IPS-18c (cell line): ENCODE measurements at regions not wholly inside any gene's neighbourhood (a gene's known extent, or its start where the extent isn't known, plus 50 kb on each side); places are given as distances from the start of the nearest gene placed in this dataset.

Experiments
- H3K4me3 ChIP-seq: 2 replicates; pipeline ENCODE4 v1.7.0; 2013; ENCODE audit warnings: low read depth, mild to moderate bottlenecking, low read length, moderate library complexity; ENCODE audit not compliant: insufficient read depth
- H3K9me3 ChIP-seq: one replicate; pipeline ENCODE4 v1.6.1; 2013; ENCODE audit warnings: mild to moderate bottlenecking, low read length, moderate library complexity; ENCODE audit not compliant: control insufficient read depth, insufficient read depth

- Histone ChIP-seq H3K9me3 (peaks cover 5% of the 10 kb centered on the region), H3K4me3 (no peak overlapping the region)
These were observed 1498.5 kb upstream of the TMEM132C start for GRCh38 chr12:126768517-126768916.

DNA sequence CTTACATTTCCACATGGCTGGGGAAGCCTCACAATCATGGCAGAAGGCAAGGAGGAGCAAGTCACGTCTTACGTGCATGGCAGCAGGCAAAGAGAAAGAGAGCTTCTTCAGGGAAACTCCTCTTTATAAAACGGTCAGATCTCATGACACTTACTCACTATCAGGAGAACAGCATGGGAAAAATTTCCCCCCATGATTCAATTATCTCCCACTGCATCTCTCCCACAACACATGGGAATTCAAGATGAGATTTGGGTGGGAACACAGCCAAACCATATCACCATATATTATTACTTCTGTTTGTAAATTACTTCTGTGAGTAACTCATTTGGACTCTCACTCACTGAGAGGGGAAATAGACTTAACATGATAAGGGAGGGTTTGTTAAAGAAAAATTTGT is 1496.8 kb upstream of the TMEM132C start:
- H3K4me3 ChIP-seq: no peak overlapping the region
- H3K9me3 ChIP-seq: peaks cover 5% of the 10 kb centered on the region

DNA sequence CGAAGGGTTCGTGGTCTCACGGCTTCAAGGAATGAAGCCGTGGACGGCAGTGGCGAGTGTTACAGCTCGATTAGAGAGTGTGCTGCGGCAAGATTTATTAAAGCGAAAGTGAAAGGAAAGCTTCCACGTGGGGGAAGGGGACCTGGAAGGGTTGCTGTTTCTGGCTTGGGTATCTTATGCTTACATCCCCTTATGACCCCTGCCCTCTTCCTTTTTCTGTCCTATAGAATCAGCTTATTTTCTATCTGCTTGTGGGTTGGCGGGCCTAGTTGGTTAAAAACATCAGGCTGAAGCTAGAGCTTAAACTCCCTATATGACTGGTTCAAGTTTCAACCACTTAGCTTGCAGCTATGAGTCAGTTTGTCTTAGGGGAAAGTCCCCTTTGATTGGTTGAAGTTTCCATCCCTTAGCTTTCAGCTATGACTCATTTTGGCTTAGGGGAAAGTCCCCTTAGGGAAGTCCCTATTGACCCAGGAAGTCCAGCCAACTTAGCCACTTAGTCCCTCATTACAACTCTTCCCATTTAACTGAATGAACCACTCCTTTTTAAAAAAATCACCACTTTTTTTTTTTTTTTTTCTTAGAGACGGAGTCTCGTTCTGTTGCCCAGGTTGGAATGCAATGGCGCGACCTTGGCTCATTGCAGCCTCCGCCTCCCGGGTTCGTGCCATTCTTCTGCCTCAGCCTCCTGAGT is 1494.7 kb upstream of the TMEM132C start:
- peaks cover 2% of the 10 kb centered on the region for H3K9me3 ChIP-seq
- H3K4me3 ChIP-seq: no peak overlapping the region

GRCh38 chr12:126773012-126773411 is 1494.0 kb upstream of the TMEM132C start:
- Histone ChIP-seq H3K9me3 (peaks cover 2% of the 10 kb centered on the region), H3K4me3 (no peak overlapping the region)

- H3K4me3 ChIP-seq: no peak overlapping the region
- H3K9me3 ChIP-seq: peaks cover 2% of the 10 kb centered on the region
These were observed 1493.5 kb upstream of the TMEM132C start for GRCh38 chr12:126773491-126773890.

- H3K9me3 ChIP-seq: peaks cover 2% of the 10 kb centered on the region
- H3K4me3 ChIP-seq: no peak overlapping the region
These were observed 1490.8 kb upstream of the TMEM132C start for GRCh38 chr12:126776026-126776655.

DNA sequence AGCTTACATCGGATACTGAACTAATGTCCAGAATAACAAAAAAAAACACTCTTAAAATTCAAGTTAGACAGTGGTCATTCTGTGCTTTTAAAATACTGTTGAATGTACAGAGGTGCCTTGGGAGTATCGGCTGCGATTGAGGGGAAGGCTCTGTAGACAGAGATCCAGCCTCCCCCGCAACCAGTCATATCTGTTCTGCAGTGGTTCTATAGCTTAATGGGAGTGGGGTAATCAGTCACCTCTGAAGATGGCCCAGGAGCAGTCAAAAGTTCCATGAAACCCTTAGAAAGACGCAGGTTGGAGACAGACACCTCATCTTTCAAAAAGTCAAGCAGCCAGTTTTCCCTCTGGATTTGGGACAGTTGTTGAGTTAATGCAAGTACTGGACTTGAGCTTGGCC is 1486.6 kb upstream of the TMEM132C start:
- Histone ChIP-seq H3K4me3 (no peak overlapping the region), H3K9me3 (no peaks in the 10 kb centered on the region)

DNA sequence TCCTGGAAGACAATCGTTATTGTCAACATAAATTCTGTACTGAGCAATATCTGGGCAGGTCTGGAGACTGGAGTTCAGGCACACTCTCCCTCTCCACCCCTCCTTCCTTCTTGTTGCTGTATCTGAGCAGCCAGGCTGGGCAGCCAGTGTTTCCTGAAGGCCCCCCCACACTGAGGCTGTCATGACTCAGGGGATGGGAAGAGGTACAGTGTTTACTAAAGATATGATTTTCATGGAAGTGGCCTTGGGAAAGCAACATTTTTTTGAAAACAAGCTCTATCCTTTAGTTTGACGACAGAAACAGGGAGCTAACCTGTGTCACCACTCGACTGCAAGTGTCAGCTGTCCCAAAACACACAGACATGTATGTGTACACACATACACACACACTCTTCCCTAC is 1485.4 kb upstream of the TMEM132C start:
- no peak overlapping the region for H3K4me3 ChIP-seq
- H3K9me3 ChIP-seq: no peaks in the 10 kb centered on the region

DNA sequence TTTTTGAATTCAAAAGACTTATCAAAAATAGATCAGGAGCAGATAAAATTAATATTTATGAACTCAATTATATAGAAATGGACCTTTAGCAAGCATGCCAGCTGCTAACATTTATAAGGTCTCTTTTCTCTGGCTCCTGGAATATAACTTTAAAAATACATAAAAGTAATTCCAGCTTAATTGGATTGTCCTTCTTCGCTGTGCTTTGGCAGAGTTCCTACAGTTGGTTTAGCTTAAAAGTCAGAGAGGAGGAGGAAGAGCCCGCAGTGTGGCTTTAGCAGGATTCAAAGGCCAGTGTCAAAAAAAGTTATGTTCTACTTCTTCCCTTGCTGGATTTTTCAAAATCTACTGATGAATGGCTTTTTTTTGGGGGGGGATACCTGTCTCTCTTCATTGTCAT is 1484.9 kb upstream of the TMEM132C start:
- no peaks in the 10 kb centered on the region for H3K9me3 ChIP-seq
- H3K4me3 ChIP-seq: no peak overlapping the region

DNA sequence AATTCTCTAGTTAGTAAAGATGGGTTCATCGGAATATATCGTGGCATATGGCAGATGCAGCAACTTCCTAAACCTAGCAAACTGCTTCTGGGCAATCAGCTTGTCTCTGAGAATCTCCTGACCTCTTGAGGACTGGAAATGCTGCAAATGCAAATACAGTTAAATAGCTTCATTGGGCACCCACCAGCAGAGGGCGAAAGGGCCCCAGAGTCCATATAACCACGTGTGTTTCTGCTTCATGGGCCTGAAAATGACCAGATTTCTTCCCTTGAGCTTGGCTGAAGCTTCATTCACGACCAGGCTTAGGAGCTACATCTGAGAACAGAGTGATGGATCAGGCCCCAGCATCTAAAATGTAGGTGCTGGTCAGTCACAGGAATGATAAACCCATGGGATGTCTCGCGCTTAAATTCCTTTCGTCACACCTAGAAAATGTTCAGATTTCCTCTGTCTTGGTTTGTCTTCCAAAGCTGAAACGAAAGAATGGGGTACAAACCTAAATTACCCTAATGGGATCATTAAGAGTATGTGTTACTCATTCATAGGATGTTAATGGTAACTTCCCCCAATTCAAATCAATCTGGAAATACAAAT is 1482.5 kb upstream of the TMEM132C start:
- Histone ChIP-seq H3K9me3 (no peaks in the 10 kb centered on the region), H3K4me3 (no peak overlapping the region)

GRCh38 chr12:126789963-126790362 is 1477.0 kb upstream of the TMEM132C start:
- Histone ChIP-seq H3K4me3 (no peak overlapping the region), H3K9me3 (no peaks in the 10 kb centered on the region)

GRCh38 chr12:126791122-126791521 is 1475.8 kb upstream of the TMEM132C start:
- Histone ChIP-seq H3K4me3 (no peak overlapping the region), H3K9me3 (peaks cover 2% of the 10 kb centered on the region)

DNA sequence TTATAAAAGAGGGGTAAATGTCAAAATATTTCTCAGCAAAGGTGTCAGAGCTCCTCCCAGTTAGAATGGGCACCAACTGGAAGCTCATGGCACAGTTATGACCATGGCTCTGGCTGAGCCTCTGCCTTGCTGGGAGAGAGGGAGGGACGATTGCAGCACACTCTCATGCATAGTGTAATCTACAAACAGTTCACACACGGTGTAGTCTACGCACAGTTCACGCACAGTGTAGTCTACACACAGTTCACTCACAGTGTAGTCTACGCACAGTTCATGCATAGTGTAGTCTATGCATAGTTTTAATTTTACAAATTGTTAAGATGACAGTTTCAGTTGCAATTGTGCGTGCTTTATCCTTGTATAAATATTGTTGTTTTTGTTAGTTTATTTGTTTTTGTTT is 1474.6 kb upstream of the TMEM132C start:
- Histone ChIP-seq H3K9me3 (peaks cover 2% of the 10 kb centered on the region), H3K4me3 (no peak overlapping the region)

DNA sequence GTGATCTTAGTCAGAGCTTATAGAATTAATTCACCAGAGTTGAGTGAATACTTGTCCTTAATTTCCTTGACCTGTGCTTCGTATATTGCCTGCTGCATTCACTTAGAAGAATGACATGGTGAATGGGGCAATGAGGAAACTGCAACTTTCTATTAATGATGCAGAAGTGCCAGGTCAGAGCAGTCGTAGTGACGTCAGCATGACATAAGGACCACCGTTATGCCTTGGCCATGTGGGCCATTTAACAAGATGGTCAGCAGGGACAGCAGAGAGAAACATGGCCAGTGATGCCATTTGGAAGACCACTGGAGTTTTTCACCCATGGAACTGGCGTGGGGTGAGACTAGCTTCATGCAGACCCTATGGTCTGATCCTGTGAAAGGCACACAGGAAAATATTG is 1469.4 kb upstream of the TMEM132C start:
- Histone ChIP-seq H3K9me3 (peaks cover 2% of the 10 kb centered on the region), H3K4me3 (no peak overlapping the region)

- Histone ChIP-seq H3K9me3 (peaks cover 2% of the 10 kb centered on the region), H3K4me3 (no peak overlapping the region)
These were observed 1468.5 kb upstream of the TMEM132C start for GRCh38 chr12:126798449-126798848.

GRCh38 chr12:126807312-126807865 is 1459.6 kb upstream of the TMEM132C start:
- H3K9me3 ChIP-seq: no peaks in the 10 kb centered on the region
- no peak overlapping the region for H3K4me3 ChIP-seq

DNA sequence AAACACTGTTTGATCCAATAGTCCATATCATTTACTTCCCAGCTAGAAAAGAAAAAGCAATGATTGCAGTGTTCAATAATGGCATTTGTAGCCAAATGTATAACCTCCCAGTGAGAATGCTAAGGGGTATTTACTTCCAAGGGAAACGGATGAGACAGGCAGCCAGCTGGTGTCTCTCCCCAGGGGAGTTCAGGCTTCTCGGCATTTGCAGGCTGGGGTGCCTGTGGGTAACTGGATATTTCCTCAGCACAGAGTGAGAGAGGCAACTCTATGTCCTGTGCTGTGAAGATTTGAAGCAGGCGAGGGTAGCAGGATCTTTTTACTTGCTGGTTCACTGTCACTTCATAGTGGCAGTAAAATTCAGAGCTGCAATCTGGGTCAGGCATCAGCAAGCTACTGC is 1455.6 kb upstream of the TMEM132C start:
- Histone ChIP-seq H3K4me3 (no peak overlapping the region), H3K9me3 (no peaks in the 10 kb centered on the region)

GRCh38 chr12:126819554-126819953 is 1447.4 kb upstream of the TMEM132C start:
- H3K4me3 ChIP-seq: no peak overlapping the region
- H3K9me3 ChIP-seq: peaks cover 4% of the 10 kb centered on the region
